ENCODE measurements at regions not wholly inside any gene's neighbourhood (a gene's known extent, or its start where the extent isn't known, plus 50 kb on each side); places are given as distances from the start of the nearest gene placed in this dataset.

GRCh38 chr16:60230666-60231065, 1496.5 kb upstream of the GOT2 start:
- TF ChIP-seq GATA1 (IDR thresholded peaks at IDR 0.05; ENCODE audit: low read depth, low read length) (no peak), POLR2A (IDR thresholded peaks at IDR 0.05; ENCODE audit: low read length) (no peak)
